IMR-90 (cell line): ENCODE measurements at regions not wholly inside any gene's neighbourhood (a gene's known extent, or its start where the extent isn't known, plus 50 kb on each side); places are given as distances from the start of the nearest gene placed in this dataset.

Source experiments
- ATAC-seq: fragments of 200-7000 bp; cut with Tn5 transposase; 2 replicates; pipeline ENCODE4 v1.9.1; 2020; ENCODE audit warnings: low read depth, mild to moderate bottlenecking, moderate library complexity
- BruUV-seq: library from RNA; stranded (reverse); fragments of 400-500 nt; replicated peaks from 2 replicates; lab custom pipeline; 2021; lab: Mats Ljungman, UMichigan
- CTCF ChIA-PET: fragments of 300-600 bp; formaldehyde crosslinking; extraction: SDS; loops from one replicate; lab custom pipeline; 2021; ENCODE audit warnings: antibody characterized with exemption; lab: Yijun Ruan, JAX
- POLR2A ChIA-PET: fragments of 300-600 bp; sonication (Branson Sonifier 250); formaldehyde crosslinking; loops from one replicate; lab custom pipeline; 2022; ENCODE audit warnings: antibody characterized with exemption; ENCODE audit not compliant: unreplicated experiment; lab: Charles Lee
- DNase-seq: peaks from one replicate; pipeline ENCODE4 v3.0.0; 2013
- H2AFZ ChIP-seq: replicated peaks from 2 replicates; pipeline ENCODE3; 2013; ENCODE audit warnings: low read length, mild to moderate bottlenecking; ENCODE audit not compliant: poor library complexity
- H2AK5ac ChIP-seq: 2 replicates; pipeline ENCODE4 v1.6.1; 2013; ENCODE audit warnings: low read depth, low read length, inconsistent platforms
- H2AK9ac ChIP-seq: replicated peaks from 2 replicates; pipeline ENCODE3; 2013; ENCODE audit warnings: mild to moderate bottlenecking, low read depth, low read length, moderate library complexity; ENCODE audit not compliant: poor library complexity
- H2BK120ac ChIP-seq: 2 replicates; pipeline ENCODE4 v1.6.1; 2013; ENCODE audit warnings: low read depth, low read length, inconsistent platforms
- H2BK15ac ChIP-seq: 3 replicates; pipeline ENCODE4 v1.6.1; 2013; ENCODE audit warnings: low read depth, low read length, inconsistent platforms
- H2BK20ac ChIP-seq: 2 replicates; pipeline ENCODE4 v1.6.1; 2013; ENCODE audit warnings: low read depth, mild to moderate bottlenecking, inconsistent platforms, low read length, moderate library complexity
- H2BK5ac ChIP-seq: 2 replicates; pipeline ENCODE4 v1.6.1; 2013; ENCODE audit warnings: mild to moderate bottlenecking, low read depth, low read length, inconsistent platforms; ENCODE audit not compliant: poor library complexity, severe bottlenecking
- H3K14ac ChIP-seq: replicated peaks from 2 replicates; pipeline ENCODE4 v1.6.1; 2013; ENCODE audit warnings: low read depth, low read length, inconsistent platforms
- H3K18ac ChIP-seq: 2 replicates; pipeline ENCODE4 v1.6.1; 2013; ENCODE audit warnings: low read depth, low read length, control low read depth
- H3K23ac ChIP-seq: 2 replicates; pipeline ENCODE4 v1.6.1; 2013; ENCODE audit warnings: low read depth, low read length, inconsistent platforms
- H3K27ac ChIP-seq: 2 replicates; pipeline ENCODE4 v1.5.1; 2013; ENCODE audit warnings: mild to moderate bottlenecking, control low read depth, low read length; ENCODE audit not compliant: insufficient read depth
- H3K27me3 ChIP-seq: 2 replicates; pipeline ENCODE4 v1.6.1; 2013; ENCODE audit warnings: low read length; ENCODE audit not compliant: control insufficient read depth, insufficient read depth
- H3K36me3 ChIP-seq: 2 replicates; pipeline ENCODE4 v1.6.1; 2013; ENCODE audit warnings: low read length, mixed read lengths; ENCODE audit not compliant: control insufficient read depth, insufficient read depth
- H3K4ac ChIP-seq: 2 replicates; pipeline ENCODE4 v1.6.1; 2013; ENCODE audit warnings: low read depth, low read length, inconsistent platforms
- H3K4me1 ChIP-seq: 2 replicates; pipeline ENCODE4 v1.6.1; 2013; ENCODE audit warnings: low read length, mixed read lengths; ENCODE audit not compliant: control insufficient read depth, insufficient read depth
- H3K4me2 ChIP-seq: 2 replicates; pipeline ENCODE4 v1.6.1; 2013; ENCODE audit warnings: low read depth, mild to moderate bottlenecking, control low read depth, low read length, moderate library complexity
- H3K4me3 ChIP-seq: 2 replicates; pipeline ENCODE4 v1.5.1; 2013; ENCODE audit warnings: low read depth, mild to moderate bottlenecking, control low read depth, low read length, moderate library complexity; ENCODE audit not compliant: insufficient read depth
- H3K56ac ChIP-seq: 2 replicates; pipeline ENCODE4 v1.6.1; 2013; ENCODE audit warnings: low read length, inconsistent platforms; ENCODE audit not compliant: insufficient read depth; ENCODE audit errors: extremely low read depth
- H3K79me1 ChIP-seq, 2 experiments: 2 replicates each; pipeline ENCODE4 v1.6.1; 2013; ENCODE audit warnings: low read length in 2 of 2, inconsistent platforms in 1 of 2, low read depth in 1 of 2
- H3K9ac ChIP-seq: 2 replicates; pipeline ENCODE4 v1.6.1; 2013; ENCODE audit warnings: low read depth, low read length, control low read depth
- H3K9me1 ChIP-seq: 2 replicates; pipeline ENCODE4 v1.6.1; 2013; ENCODE audit warnings: low read length, inconsistent platforms; ENCODE audit not compliant: insufficient read depth
- H3K9me3 ChIP-seq: 2 replicates; pipeline ENCODE4 v1.6.1; 2013; ENCODE audit warnings: low read length; ENCODE audit not compliant: control insufficient read depth, insufficient read depth
- H4K20me1 ChIP-seq: 2 replicates; pipeline ENCODE4 v1.6.1; 2013; ENCODE audit warnings: low read length, inconsistent platforms; ENCODE audit not compliant: insufficient read depth
- H4K5ac ChIP-seq: 2 replicates; pipeline ENCODE4 v1.6.1; 2013; ENCODE audit warnings: mild to moderate bottlenecking, low read depth, low read length, control low read depth
- H4K8ac ChIP-seq, 2 experiments: 2 replicates each; pipeline ENCODE4 v1.6.1; 2013; ENCODE audit warnings: low read depth in 2 of 2, low read length in 2 of 2, control low read depth in 1 of 2, inconsistent platforms in 1 of 2
- H4K91ac ChIP-seq: 2 replicates; pipeline ENCODE4 v1.6.1; 2013; ENCODE audit warnings: low read depth, low read length, inconsistent platforms; ENCODE audit not compliant: insufficient read depth
- MXI1 ChIP-seq: IDR thresholded peaks from 2 replicates; pipeline ENCODE4 v1.6.1; 2012; ENCODE audit warnings: low read depth, mild to moderate bottlenecking, low read length, moderate library complexity, borderline replicate concordance
- NFE2L2 ChIP-seq: fragments of 150-350 bp; IDR thresholded peaks from 2 replicates; pipeline ENCODE4 v1.6.1; 2016; ENCODE audit warnings: low read depth, mild to moderate bottlenecking, low read length
- SMC3 ChIP-seq: fragments of 150-350 bp; IDR thresholded peaks from 2 replicates; pipeline ENCODE4 v1.6.1; 2016; ENCODE audit warnings: low read depth, mild to moderate bottlenecking, antibody characterized with exemption, low read length, moderate library complexity
- USF2 ChIP-seq: fragments of 150-350 bp; IDR thresholded peaks from 2 replicates; pipeline ENCODE4 v1.6.1; 2017; ENCODE audit warnings: mild to moderate bottlenecking, antibody characterized with exemption, low read length, low read depth
- WGBS, 2 experiments: methylation state at CpG; one replicate each; pipeline versions ENCODE4 v1.1.5 to v1.1.7; 2013; ENCODE audit warnings: missing lambda C conversion rate in 2 of 2; ENCODE audit not compliant: insufficient read length in 1 of 2; ENCODE audit errors: extremely low coverage in 2 of 2; 5-methylcytosine and 5-hydroxymethylcytosine counted together
- dilution Hi-C: fragments of 300-500 bp; cut with HindIII; formaldehyde crosslinking; loops from one replicate; pipeline ENCODE4 v1.14.3; 2018; ENCODE audit warnings: low sequenced_read_pairs; ENCODE audit not compliant: unreplicated experiment
- in situ Hi-C: fragments of 300-500 bp; cut with MboI; formaldehyde crosslinking; loops from 3 replicates; pipeline ENCODE4 v1.14.3; 2019; ENCODE audit warnings: low sequenced_read_pairs, inconsistent platforms, mixed read lengths
- intact Hi-C: fragments of 100-400 bp; cut with micrococcal nuclease; formaldehyde crosslinking; loops from 2 replicates; pipeline ENCODE4 v1.10.0; 2022

GRCh38 chr2:46814160-46814961 is 101.2 kb downstream of the MCFD2 start:
- Histone ChIP-seq H2BK20ac (peak overlapping the region; percentile 86), H3K27ac (peak overlapping the region; percentile 97), H4K20me1 (no peaks in the 10 kb centered on the region), H2BK5ac (peak overlapping the region; percentile 70), H2AK5ac (peak overlapping the region; percentile 98), H4K5ac (peak overlapping the region; percentile 88), H3K4me2 (no peak overlapping the region), H2BK15ac (peak overlapping the region; percentile 96; the same call in 2 of the 3 replicates), H3K23ac (peak overlapping the region; percentile 92), H3K4me3 (no peak overlapping the region), H4K91ac (peak overlapping the region; percentile 98), H3K4me1 (peaks cover 26% of the 10 kb centered on the region), H3K36me3 (no peaks in the 10 kb centered on the region), H3K9me3 (no peaks in the 10 kb centered on the region), H2AK9ac (peak overlapping the region; percentile 49), H2BK120ac (peak overlapping the region; percentile 97), H3K18ac (peak overlapping the region; percentile 86), H3K4ac (peak overlapping the region; percentile 96), H3K27me3 (no peaks in the 10 kb centered on the region), H2AFZ (peak overlapping the region; percentile 70), H4K8ac (peak overlapping the region; percentile 83 to 85), H3K56ac (0 out of 2 replicates have a peak overlapping the region, but pooled peaks have one; percentile 68), H3K79me1 (peaks cover 3 to 21% of the 10 kb centered on the region in 2 experiments; a peak in 2 of 4 replicates), H3K14ac (peak overlapping the region; percentile 73), H3K9me1 (peaks cover 24% of the 10 kb centered on the region), H3K9ac (peak overlapping the region; percentile 51)
- ATAC-seq = peak; percentile 8; the same call in 1 of the 2 replicates
- peak; percentile 84 for DNase-seq
- BruUV-seq = no TSS peak
- TF ChIP-seq SMC3 (peak; percentile 12; the same call in 1 of the 2 replicates), MXI1 (peak; percentile 40; the same call in 1 of the 2 replicates), USF2 (peak; percentile 57; the same call in 1 of the 2 replicates), NFE2L2 (no peak)
- CTCF ChIA-PET = no interaction called here
- dilution Hi-C loops (no loop called here), in situ Hi-C loops (no loop called here), intact Hi-C loops (loop anchor here (5.0 kb wide), 1 partner anchor 58 kb away; no protein-coding TSS in a partner anchor)
- WGBS, 2 experiments = no CpG with 5 or more reads among the region's 17 CpGs
- POLR2A ChIA-PET = interaction anchor here (0.6 kb wide), 1 partner anchor 37 kb away, joined by 4 read pairs; no protein-coding TSS in a partner anchor
